ENCODE measurements at regions not wholly inside any gene's neighbourhood (a gene's known extent, or its start where the extent isn't known, plus 50 kb on each side); places are given as distances from the start of the nearest gene placed in this dataset.
A peak's percentile ranks its signal among the peaks of the same experiment; 100 is the strongest.

DNA sequence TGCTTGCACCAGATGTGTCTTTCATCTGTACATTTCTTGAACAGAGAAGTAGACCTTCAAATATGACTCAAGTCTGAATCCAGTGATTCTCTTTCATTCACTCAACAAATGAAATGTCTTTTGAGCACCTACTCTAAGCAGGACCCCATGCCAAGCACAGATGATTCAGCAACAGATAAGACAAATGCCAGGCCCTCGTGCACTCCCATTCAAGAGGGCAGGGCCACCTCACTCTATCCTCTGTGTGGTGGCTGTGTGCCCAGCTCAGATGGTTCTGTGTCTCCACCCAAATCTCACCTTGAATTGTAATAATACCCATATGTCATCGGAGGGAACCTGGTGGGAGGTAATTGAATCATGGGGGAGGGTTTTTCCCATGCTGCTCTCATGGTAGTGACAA lies 74.1 kb upstream of the NKD1 start:
- no peak overlapping the region for H3K4me2 ChIP-seq (ENCODE audit: low read length)
- H3K27ac ChIP-seq (ENCODE audit: low read depth, low read length): no peak overlapping the region
- H3K18ac ChIP-seq (ENCODE audit: low read length): no peak overlapping the region
- H3K4me1 ChIP-seq (ENCODE audit: control insufficient read depth, low read depth, low read length): no peaks in the 10 kb centered on the region
- H3K79me2 ChIP-seq (ENCODE audit: control insufficient read depth, insufficient read depth, low read length): no peaks in the 10 kb centered on the region
- no peak overlapping the region for H3K23ac ChIP-seq (ENCODE audit: low read length)
- no peak overlapping the region for H3K4me3 ChIP-seq (ENCODE audit: low read length)
- H3K36me3 ChIP-seq (ENCODE audit: control insufficient read depth, insufficient read depth, low read length): no peaks in the 10 kb centered on the region
- H3K27me3 ChIP-seq (ENCODE audit: insufficient read depth, low read length, poor library complexity): no peaks in the 10 kb centered on the region
- H3K79me1 ChIP-seq (ENCODE audit: low read length): no peaks in the 10 kb centered on the region
- no CpG with 5 or more reads among the region's 2 CpGs for WGBS (ENCODE audit: extremely low coverage, insufficient coverage, low lambda C conversion rate)
- no peak overlapping the region for H2BK15ac ChIP-seq (replicated peaks; ENCODE audit: low read depth)
- H2BK120ac ChIP-seq (ENCODE audit: low read depth, low read length): no peak overlapping the region
- no peak overlapping the region for H4K8ac ChIP-seq (ENCODE audit: low read depth, low read length)
- no peak overlapping the region for H4K5ac ChIP-seq (ENCODE audit: low read length)
- H2BK5ac ChIP-seq (ENCODE audit: low read length): no peak overlapping the region
- no peak overlapping the region for H3K56ac ChIP-seq (ENCODE audit: low read length)
- DNase-seq: no peak
- H2AK5ac ChIP-seq (ENCODE audit: low read length): no peak overlapping the region
- no peak overlapping the region for H3K9ac ChIP-seq (ENCODE audit: low read length)
- H3K4ac ChIP-seq (ENCODE audit: low read depth, low read length): no peak overlapping the region

DNA sequence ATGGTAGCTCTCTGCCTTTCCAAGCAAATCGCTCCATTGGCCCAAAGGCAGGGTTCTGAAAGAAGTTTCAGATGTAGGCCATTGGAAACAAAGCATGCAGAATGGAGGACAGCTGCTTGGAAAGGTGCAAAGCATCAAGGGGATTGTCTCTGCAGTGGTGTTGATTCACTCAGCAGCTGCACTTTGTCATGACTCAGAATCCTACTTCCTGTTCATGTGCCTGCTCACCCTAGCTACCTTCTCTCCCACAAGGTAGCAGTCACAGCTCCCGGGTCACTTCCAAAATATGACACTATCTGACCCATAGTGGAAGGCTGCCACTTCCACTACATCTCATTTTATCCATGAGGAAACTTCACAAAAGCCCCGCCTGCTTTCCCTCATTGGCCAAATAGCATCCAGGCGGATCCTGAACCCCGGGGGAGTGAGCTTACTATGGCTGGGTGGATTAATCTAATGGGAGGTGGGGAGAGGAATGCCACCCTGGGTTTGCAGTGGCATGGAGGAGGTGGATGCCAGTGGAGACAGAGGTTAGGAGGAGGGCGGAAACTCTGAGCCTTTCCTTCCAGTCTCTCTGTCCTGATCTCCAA lies 74.7 kb upstream of the NKD1 start:
- Histone ChIP-seq H3K23ac (ENCODE audit: low read length) (no peak overlapping the region), H3K4ac (ENCODE audit: low read depth, low read length) (no peak overlapping the region), H3K79me1 (ENCODE audit: low read length) (no peaks in the 10 kb centered on the region), H3K4me3 (ENCODE audit: low read length) (no peak overlapping the region), H3K27ac (ENCODE audit: low read depth, low read length) (no peak overlapping the region), H2BK5ac (ENCODE audit: low read length) (no peak overlapping the region), H3K56ac (ENCODE audit: low read length) (no peak overlapping the region), H4K5ac (ENCODE audit: low read length) (no peak overlapping the region), H4K8ac (ENCODE audit: low read depth, low read length) (no peak overlapping the region), H3K27me3 (ENCODE audit: insufficient read depth, low read length, poor library complexity) (no peaks in the 10 kb centered on the region), H3K36me3 (ENCODE audit: control insufficient read depth, insufficient read depth, low read length) (no peaks in the 10 kb centered on the region), H3K9ac (ENCODE audit: low read length) (no peak overlapping the region), H3K18ac (ENCODE audit: low read length) (no peak overlapping the region), H2BK120ac (ENCODE audit: low read depth, low read length) (no peak overlapping the region), H2AK5ac (ENCODE audit: low read length) (no peak overlapping the region), H2BK15ac (replicated peaks; ENCODE audit: low read depth) (no peak overlapping the region), H3K79me2 (ENCODE audit: control insufficient read depth, insufficient read depth, low read length) (no peaks in the 10 kb centered on the region), H3K4me1 (ENCODE audit: control insufficient read depth, low read depth, low read length) (no peaks in the 10 kb centered on the region), H3K4me2 (ENCODE audit: low read length) (no peak overlapping the region)
- WGBS (ENCODE audit: extremely low coverage, insufficient coverage, low lambda C conversion rate): no CpG with 5 or more reads among the region's 6 CpGs
- peak; percentile 31 for DNase-seq

DNA sequence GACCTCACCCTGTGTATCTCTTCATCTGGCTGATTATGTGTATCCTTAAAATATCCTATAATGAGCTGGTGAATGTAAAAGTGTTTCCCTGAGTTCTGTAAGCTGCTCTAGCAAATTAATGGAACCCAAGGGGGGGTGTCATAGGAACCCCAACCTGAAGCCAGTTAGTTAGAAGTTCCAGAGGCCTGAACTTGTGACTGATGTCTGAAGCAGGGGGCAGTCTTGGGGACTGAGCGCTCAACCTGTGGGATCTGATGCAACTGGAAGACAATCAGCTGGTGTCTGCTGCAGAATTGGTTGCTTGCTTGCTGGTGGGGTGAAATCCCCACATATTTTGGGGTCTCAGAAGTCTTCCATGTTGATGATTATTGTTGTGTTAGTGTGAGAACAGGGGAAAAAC lies 75.7 kb upstream of the NKD1 start:
- H3K56ac ChIP-seq (ENCODE audit: low read length): no peak overlapping the region
- no peaks in the 10 kb centered on the region for H3K36me3 ChIP-seq (ENCODE audit: control insufficient read depth, insufficient read depth, low read length)
- no CpG with 5 or more reads among the region's 1 CpG for WGBS (ENCODE audit: extremely low coverage, insufficient coverage, low lambda C conversion rate)
- no peak overlapping the region for H2BK120ac ChIP-seq (ENCODE audit: low read depth, low read length)
- H2AK5ac ChIP-seq (ENCODE audit: low read length): no peak overlapping the region
- no peaks in the 10 kb centered on the region for H3K27me3 ChIP-seq (ENCODE audit: insufficient read depth, low read length, poor library complexity)
- H3K4ac ChIP-seq (ENCODE audit: low read depth, low read length): no peak overlapping the region
- H3K4me1 ChIP-seq (ENCODE audit: control insufficient read depth, low read depth, low read length): peaks cover 3% of the 10 kb centered on the region
- H3K4me3 ChIP-seq (ENCODE audit: low read length): no peak overlapping the region
- H4K5ac ChIP-seq (ENCODE audit: low read length): no peak overlapping the region
- no peak overlapping the region for H2BK5ac ChIP-seq (ENCODE audit: low read length)
- no peaks in the 10 kb centered on the region for H3K79me1 ChIP-seq (ENCODE audit: low read length)
- H3K18ac ChIP-seq (ENCODE audit: low read length): no peak overlapping the region
- no peak overlapping the region for H2BK15ac ChIP-seq (replicated peaks; ENCODE audit: low read depth)
- no peak overlapping the region for H3K9ac ChIP-seq (ENCODE audit: low read length)
- no peak overlapping the region for H3K4me2 ChIP-seq (ENCODE audit: low read length)
- DNase-seq: no peak
- H3K79me2 ChIP-seq (ENCODE audit: control insufficient read depth, insufficient read depth, low read length): no peaks in the 10 kb centered on the region
- no peak overlapping the region for H4K8ac ChIP-seq (ENCODE audit: low read depth, low read length)
- no peak overlapping the region for H3K27ac ChIP-seq (ENCODE audit: low read depth, low read length)
- H3K23ac ChIP-seq (ENCODE audit: low read length): no peak overlapping the region

DNA sequence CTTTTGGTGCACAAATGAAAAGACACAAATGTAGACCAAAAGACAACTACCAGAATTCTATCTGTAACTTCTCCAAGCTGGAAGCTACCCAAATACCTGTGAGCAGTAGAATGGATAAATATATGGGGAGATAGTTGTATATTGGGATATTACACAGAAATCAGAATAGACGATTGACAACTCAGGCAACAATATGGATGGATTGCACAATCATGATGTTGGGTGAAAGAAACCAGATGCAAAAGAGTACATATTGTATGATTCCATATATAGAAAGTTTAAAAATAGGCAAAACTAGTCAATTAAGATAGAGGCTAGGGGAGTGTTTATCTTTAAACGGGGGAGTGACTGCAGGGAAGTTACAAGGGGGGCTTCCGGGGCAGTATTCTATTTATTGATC lies 77.5 kb upstream of the NKD1 start:
- Histone ChIP-seq H3K18ac (ENCODE audit: low read length) (no peak overlapping the region), H4K8ac (ENCODE audit: low read depth, low read length) (no peak overlapping the region), H2BK120ac (ENCODE audit: low read depth, low read length) (no peak overlapping the region), H3K36me3 (ENCODE audit: control insufficient read depth, insufficient read depth, low read length) (no peaks in the 10 kb centered on the region), H3K27ac (ENCODE audit: low read depth, low read length) (no peak overlapping the region), H2AK5ac (ENCODE audit: low read length) (no peak overlapping the region), H3K4me2 (ENCODE audit: low read length) (no peak overlapping the region), H3K4me1 (ENCODE audit: control insufficient read depth, low read depth, low read length) (peaks cover 3% of the 10 kb centered on the region), H4K5ac (ENCODE audit: low read length) (no peak overlapping the region), H3K27me3 (ENCODE audit: insufficient read depth, low read length, poor library complexity) (no peaks in the 10 kb centered on the region), H3K4me3 (ENCODE audit: low read length) (no peak overlapping the region), H2BK15ac (replicated peaks; ENCODE audit: low read depth) (no peak overlapping the region), H3K79me1 (ENCODE audit: low read length) (no peaks in the 10 kb centered on the region), H3K23ac (ENCODE audit: low read length) (no peak overlapping the region), H3K56ac (ENCODE audit: low read length) (no peak overlapping the region), H3K79me2 (ENCODE audit: control insufficient read depth, insufficient read depth, low read length) (no peaks in the 10 kb centered on the region), H3K4ac (ENCODE audit: low read depth, low read length) (no peak overlapping the region), H2BK5ac (ENCODE audit: low read length) (no peak overlapping the region), H3K9ac (ENCODE audit: low read length) (no peak overlapping the region)
- WGBS (ENCODE audit: extremely low coverage, insufficient coverage, low lambda C conversion rate): no CpG with 5 or more reads among the region's 3 CpGs
- no peak for DNase-seq

DNA sequence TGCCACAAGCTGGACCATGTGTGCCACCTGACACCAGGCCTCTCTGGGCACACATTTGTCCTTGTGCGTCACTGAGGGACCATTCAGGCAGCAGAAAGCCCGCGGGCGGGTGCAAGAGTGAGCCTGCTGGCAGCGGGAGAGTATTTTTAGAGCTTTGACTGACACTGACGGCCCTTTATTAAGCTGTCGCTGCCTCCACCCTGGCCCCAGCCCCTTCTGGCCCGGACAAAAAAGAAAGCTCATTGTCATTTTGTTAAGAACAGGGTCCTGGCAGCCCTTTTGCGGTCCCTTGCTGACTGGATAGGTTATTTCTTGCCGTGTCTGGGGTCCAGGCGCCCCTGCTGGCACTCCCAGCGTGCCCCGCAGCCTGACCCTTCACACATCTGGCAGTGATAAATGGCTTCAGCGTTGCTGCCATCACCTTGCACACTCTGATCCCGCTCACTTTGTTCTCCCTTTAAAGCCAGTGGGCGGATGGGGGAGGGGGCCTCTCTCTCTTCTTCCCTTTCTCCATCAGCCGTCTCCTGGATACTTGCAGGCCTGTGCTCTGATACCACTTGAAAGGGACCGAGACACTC lies 78.4 kb upstream of the NKD1 start:
- Histone ChIP-seq H3K4me1 (ENCODE audit: control insufficient read depth, low read depth, low read length) (peaks cover 3% of the 10 kb centered on the region), H3K18ac (ENCODE audit: low read length) (no peak overlapping the region), H3K9ac (ENCODE audit: low read length) (no peak overlapping the region), H3K4ac (ENCODE audit: low read depth, low read length) (no peak overlapping the region), H2AK5ac (ENCODE audit: low read length) (no peak overlapping the region), H3K27ac (ENCODE audit: low read depth, low read length) (no peak overlapping the region), H3K56ac (ENCODE audit: low read length) (no peak overlapping the region), H3K36me3 (ENCODE audit: control insufficient read depth, insufficient read depth, low read length) (no peaks in the 10 kb centered on the region), H3K23ac (ENCODE audit: low read length) (no peak overlapping the region), H2BK5ac (ENCODE audit: low read length) (no peak overlapping the region), H4K5ac (ENCODE audit: low read length) (no peak overlapping the region), H3K27me3 (ENCODE audit: insufficient read depth, low read length, poor library complexity) (no peaks in the 10 kb centered on the region), H3K79me2 (ENCODE audit: control insufficient read depth, insufficient read depth, low read length) (no peaks in the 10 kb centered on the region), H3K79me1 (ENCODE audit: low read length) (no peaks in the 10 kb centered on the region), H3K4me2 (ENCODE audit: low read length) (no peak overlapping the region), H3K4me3 (ENCODE audit: low read length) (no peak overlapping the region), H4K8ac (ENCODE audit: low read depth, low read length) (no peak overlapping the region), H2BK15ac (replicated peaks; ENCODE audit: low read depth) (no peak overlapping the region), H2BK120ac (ENCODE audit: low read depth, low read length) (no peak overlapping the region)
- WGBS (ENCODE audit: extremely low coverage, insufficient coverage, low lambda C conversion rate): no CpG with 5 or more reads among the region's 18 CpGs
- DNase-seq: peak; percentile 47

Data from mesendoderm (in vitro differentiated cells).